GM12864 (cell line): ENCODE measurements at regions not wholly inside any gene's neighbourhood (a gene's known extent, or its start where the extent isn't known, plus 50 kb on each side); places are given as distances from the start of the nearest gene placed in this dataset.

Experiments used
- DNase-seq: peaks from one replicate; pipeline ENCODE4 v3.0.0-alpha.2; 2011; ENCODE audit warnings: low read depth
- H3K4me3 ChIP-seq: 2 replicates; pipeline ENCODE4 v1.5.1; 2011; ENCODE audit warnings: mild to moderate bottlenecking, low read depth, low read length, control low read depth
- TF ChIP-seq, protein P1 (sequence below): IDR thresholded peaks from 2 replicates; pipeline ENCODE4 v1.5.1; 2011; ENCODE audit warnings: low read depth, mild to moderate bottlenecking, moderate library complexity, low read length, control low read depth, inconsistent platforms; ENCODE audit errors: missing control alignments

GRCh38 chr6:22708469-22708868 is 139.1 kb downstream of the HDGFL1 start:
- TF ChIP-seq, protein P1, sequence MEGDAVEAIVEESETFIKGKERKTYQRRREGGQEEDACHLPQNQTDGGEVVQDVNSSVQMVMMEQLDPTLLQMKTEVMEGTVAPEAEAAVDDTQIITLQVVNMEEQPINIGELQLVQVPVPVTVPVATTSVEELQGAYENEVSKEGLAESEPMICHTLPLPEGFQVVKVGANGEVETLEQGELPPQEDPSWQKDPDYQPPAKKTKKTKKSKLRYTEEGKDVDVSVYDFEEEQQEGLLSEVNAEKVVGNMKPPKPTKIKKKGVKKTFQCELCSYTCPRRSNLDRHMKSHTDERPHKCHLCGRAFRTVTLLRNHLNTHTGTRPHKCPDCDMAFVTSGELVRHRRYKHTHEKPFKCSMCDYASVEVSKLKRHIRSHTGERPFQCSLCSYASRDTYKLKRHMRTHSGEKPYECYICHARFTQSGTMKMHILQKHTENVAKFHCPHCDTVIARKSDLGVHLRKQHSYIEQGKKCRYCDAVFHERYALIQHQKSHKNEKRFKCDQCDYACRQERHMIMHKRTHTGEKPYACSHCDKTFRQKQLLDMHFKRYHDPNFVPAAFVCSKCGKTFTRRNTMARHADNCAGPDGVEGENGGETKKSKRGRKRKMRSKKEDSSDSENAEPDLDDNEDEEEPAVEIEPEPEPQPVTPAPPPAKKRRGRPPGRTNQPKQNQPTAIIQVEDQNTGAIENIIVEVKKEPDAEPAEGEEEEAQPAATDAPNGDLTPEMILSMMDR, result no peak
- H3K4me3 ChIP-seq, result no peak overlapping the region
- DNase-seq, result no peak

DNA sequence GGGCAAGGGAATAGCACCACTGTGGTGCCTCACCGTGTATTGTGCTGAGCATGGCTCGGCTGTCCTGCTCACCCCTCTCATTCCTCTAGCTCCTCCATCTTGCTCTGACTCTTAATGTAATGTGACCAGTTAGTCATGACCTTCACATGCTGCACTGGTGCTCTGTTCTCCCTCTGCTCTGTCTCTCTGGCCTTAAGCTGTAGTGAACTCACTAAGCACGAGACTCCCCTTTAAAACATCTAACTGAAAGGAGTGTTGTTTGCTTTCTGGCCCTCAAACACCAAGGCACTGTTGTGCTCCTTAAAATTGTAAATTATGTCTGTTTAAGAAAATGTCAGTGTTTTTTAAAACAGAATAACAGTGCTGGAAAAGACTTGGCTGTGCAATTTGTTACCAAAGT is 140.4 kb downstream of the HDGFL1 start:
- no peak for DNase-seq
- TF ChIP-seq, protein P1, result no peak
- no peak overlapping the region for H3K4me3 ChIP-seq

DNA sequence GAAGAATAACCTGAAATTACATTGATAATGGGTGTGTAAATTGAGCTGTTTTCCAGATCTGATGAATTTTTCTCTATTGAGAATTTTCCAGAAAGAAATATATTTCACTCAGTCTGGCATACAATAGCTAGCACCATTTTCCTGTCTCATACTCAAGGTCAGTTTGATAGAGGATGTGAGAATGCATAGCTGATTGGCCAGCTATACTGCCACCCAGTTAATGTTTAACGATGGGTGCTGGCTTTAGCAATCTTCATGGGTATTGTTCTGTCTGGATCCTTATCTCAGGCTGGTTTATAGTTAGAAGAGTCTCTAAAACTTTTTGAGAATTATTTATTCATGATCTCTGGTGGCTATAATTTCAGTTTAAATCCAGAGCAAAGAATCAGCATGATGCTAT is 147.4 kb downstream of the HDGFL1 start:
- TF ChIP-seq, protein P1, result no peak
- H3K4me3 ChIP-seq, result no peak overlapping the region
- no peak for DNase-seq

DNA sequence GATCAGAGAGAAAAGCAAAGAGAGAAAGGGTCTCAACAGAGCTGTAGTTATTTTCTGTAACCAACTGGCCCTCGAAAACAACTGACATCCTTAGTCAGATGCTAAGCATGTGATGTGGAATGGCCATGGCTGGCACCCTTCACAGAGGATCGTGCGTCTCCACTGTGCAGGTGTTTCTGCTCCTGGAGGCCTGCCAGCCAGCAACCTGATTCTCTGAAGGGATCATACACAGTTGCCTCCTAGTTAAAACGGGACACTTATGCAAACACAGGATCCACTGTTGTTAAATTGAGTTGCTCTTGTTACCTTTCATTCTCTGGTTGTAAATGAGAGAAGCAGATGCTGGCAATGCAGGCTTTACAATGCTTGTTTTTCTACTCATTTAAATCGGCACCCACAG is 148.5 kb downstream of the HDGFL1 start:
- DNase-seq, result no peak
- H3K4me3 ChIP-seq, result no peak overlapping the region
- TF ChIP-seq, protein P1, result no peak

- no peak overlapping the region for H3K4me3 ChIP-seq
- DNase-seq, result no peak
- TF ChIP-seq, protein P1, result no peak
Measured at GRCh38 chr6:22722913-22723312, 153.5 kb downstream of the HDGFL1 start.

DNA sequence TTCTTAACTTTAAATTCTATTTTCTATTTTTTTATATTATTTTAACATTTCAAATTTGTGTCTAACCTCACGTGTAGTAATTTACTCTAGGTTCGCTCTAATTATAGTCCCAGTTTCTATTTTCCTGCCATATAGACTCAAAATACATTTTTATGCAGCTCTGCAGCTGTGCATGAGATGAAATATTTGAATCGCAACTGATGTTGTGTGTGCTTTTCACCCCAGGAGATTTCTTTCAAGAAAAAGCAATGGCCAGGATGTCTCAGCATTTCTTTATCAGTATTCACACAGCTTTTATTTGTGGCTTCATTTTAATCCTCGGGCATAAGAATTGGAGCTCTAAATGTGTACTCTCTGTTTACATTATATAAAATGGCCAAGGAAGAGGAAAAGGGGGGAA is 157.6 kb downstream of the HDGFL1 start:
- no peak overlapping the region for H3K4me3 ChIP-seq
- TF ChIP-seq, protein P1, result no peak
- DNase-seq, result no peak

DNA sequence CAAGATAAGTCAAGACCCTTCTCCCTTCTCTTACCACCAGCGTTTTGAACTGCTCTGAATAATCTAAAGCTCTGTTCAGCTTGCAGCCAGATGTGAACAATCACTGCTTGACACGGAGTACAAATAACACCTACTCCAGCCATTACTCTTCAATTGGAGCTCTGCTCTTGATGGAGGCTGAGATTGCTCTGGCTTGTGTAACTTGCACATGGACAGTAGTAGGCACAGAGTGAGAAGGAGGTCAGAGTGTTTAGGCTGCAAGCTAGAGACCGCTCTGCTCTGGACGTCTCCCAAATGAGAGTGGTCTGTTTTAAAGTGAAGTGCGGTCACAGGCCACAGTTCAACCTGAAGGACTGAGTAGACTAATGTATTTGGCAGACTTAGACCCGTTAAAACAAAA is 158.3 kb downstream of the HDGFL1 start:
- no peak overlapping the region for H3K4me3 ChIP-seq
- no peak for DNase-seq
- TF ChIP-seq, protein P1, result no peak
